ENCODE measurements at regions not wholly inside any gene's neighbourhood (a gene's known extent, or its start where the extent isn't known, plus 50 kb on each side); places are given as distances from the start of the nearest gene placed in this dataset.

GRCh38 chr7:91407942-91408341 lies 143.7 kb downstream of the FZD1 start (continued):
- TF ChIP-seq NR3C1 (CRISPR knock-in tag; conservative IDR thresholded peaks at IDR 0.05; ENCODE audit: low read depth) (no peak), ZBTB43 (CRISPR knock-in tag; IDR thresholded peaks at IDR 0.05) (no peak), JUN (CRISPR knock-in tag; IDR thresholded peaks at IDR 0.05) (no peak), FOXJ3 (CRISPR knock-in tag; IDR thresholded peaks at IDR 0.05; ENCODE audit: borderline replicate concordance) (no peak)

GRCh38 chr7:91408388-91409154 lies 144.3 kb downstream of the FZD1 start:
- no peaks in the 10 kb centered on the region for H3K36me3 Mint-ChIP-seq
- H3K4me1 Mint-ChIP-seq = no peaks in the 10 kb centered on the region
- no peaks in the 10 kb centered on the region; the same call in 1 of the 2 replicates for H3K9me3 Mint-ChIP-seq
- H3K27me3 Mint-ChIP-seq (ENCODE audit: low read depth) = peaks cover 5% of the 10 kb centered on the region
- no peak overlapping the region for H3K27ac Mint-ChIP-seq
- ChIA-PET CTCF (no interaction called here), POLR2A (no interaction called here)
- ATAC-seq (no peak), DNase-seq (ENCODE audit: low spot score) (no peak)
- TF ChIP-seq PREB (CRISPR knock-in tag; IDR thresholded peaks at IDR 0.05; ENCODE audit: borderline replicate concordance) (no peak), CTCF (IDR thresholded peaks at IDR 0.05) (no peak), NFATC4 (CRISPR knock-in tag; IDR thresholded peaks at IDR 0.05) (no peak), KAT7 (CRISPR knock-in tag; IDR thresholded peaks at IDR 0.05; ENCODE audit: borderline replicate concordance) (no peak), E2F4 (CRISPR knock-in tag; IDR thresholded peaks at IDR 0.05; ENCODE audit: borderline replicate concordance, low read depth) (no peak)
- H3K4me3 Mint-ChIP-seq = no peak overlapping the region

- no peak for ATAC-seq
- H3K4me3 Mint-ChIP-seq = no peak overlapping the region
- no peaks in the 10 kb centered on the region for H3K4me1 Mint-ChIP-seq
- ChIA-PET POLR2A (no interaction called here), CTCF (no interaction called here)
- H3K27ac Mint-ChIP-seq = no peak overlapping the region
- peaks cover 25% of the 10 kb centered on the region for H3K27me3 Mint-ChIP-seq (ENCODE audit: low read depth)
- DNase-seq (ENCODE audit: low spot score) = no peak
- H3K36me3 Mint-ChIP-seq = no peaks in the 10 kb centered on the region
- no peaks in the 10 kb centered on the region; the same call in 1 of the 2 replicates for H3K9me3 Mint-ChIP-seq
- TF ChIP-seq ZNF219 (CRISPR knock-in tag; IDR thresholded peaks at IDR 0.05; ENCODE audit: borderline replicate concordance) = no peak
- no peak for TF ChIP-seq NFYB (CRISPR knock-in tag; conservative IDR thresholded peaks at IDR 0.05; ENCODE audit: low read depth)
- no peak for TF ChIP-seq AR (CRISPR knock-in tag; IDR thresholded peaks at IDR 0.05)
- no peak for TF ChIP-seq PREB (CRISPR knock-in tag; IDR thresholded peaks at IDR 0.05; ENCODE audit: borderline replicate concordance)
- no peak for TF ChIP-seq PRRX2 (CRISPR knock-in tag; IDR thresholded peaks at IDR 0.05)
- no peak for TF ChIP-seq FOXP1 (CRISPR knock-in tag; IDR thresholded peaks at IDR 0.05; ENCODE audit: borderline replicate concordance)
- no peak for TF ChIP-seq TP53 (CRISPR knock-in tag; IDR thresholded peaks at IDR 0.05)
- no peak for TF ChIP-seq CTCF (IDR thresholded peaks at IDR 0.05)
- TF ChIP-seq GTF2I (CRISPR knock-in tag; conservative IDR thresholded peaks at IDR 0.05) = no peak
- TF ChIP-seq ZNF281 (CRISPR knock-in tag; IDR thresholded peaks at IDR 0.05) = no peak
These were observed 146.8 kb downstream of the FZD1 start for GRCh38 chr7:91411060-91411459.
